ENCODE measurements at regions not wholly inside any gene's neighbourhood (a gene's known extent, or its start where the extent isn't known, plus 50 kb on each side); places are given as distances from the start of the nearest gene placed in this dataset.
A peak's percentile ranks its signal among the peaks of the same experiment; 100 is the strongest.

DNA sequence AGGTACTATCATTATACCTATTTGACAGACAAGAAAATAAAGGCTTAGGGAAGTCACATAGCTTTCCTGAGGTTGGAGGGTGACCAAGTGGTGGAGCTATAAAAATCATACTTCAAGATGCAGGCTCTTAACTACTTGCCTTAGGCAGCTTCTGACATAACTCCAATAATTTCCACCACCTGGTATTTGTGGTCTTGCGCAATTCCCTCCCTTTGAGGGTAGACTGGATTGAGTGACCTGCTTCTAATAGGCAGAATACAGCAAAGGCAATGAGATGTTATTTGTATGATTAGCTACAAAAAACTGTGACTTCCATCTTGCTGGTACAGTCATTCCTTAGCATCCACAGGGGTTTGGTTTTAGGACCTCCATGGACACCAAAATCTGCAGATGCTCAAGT lies 385.5 kb downstream of the TMEM114 start:
- no peaks in the 10 kb centered on the region for H3K36me3 ChIP-seq (ENCODE audit: control insufficient read depth in 1 of 2, insufficient read depth in 2 of 2, low read length in 2 of 2)
- H3K79me1 ChIP-seq (ENCODE audit: low read length) = no peaks in the 10 kb centered on the region
- no peak overlapping the region for H3K27ac ChIP-seq (ENCODE audit: low read depth, low read length)
- H2BK12ac ChIP-seq (ENCODE audit: low read length) = no peak overlapping the region
- H3K4ac ChIP-seq (ENCODE audit: low read depth, low read length) = no peak overlapping the region
- no peak overlapping the region for H3K14ac ChIP-seq (ENCODE audit: low read length)
- no peak overlapping the region for H2AFZ ChIP-seq (ENCODE audit: insufficient read depth, low read length, poor library complexity)
- no peak overlapping the region for H4K91ac ChIP-seq (ENCODE audit: low read depth, low read length)
- no peak overlapping the region for H2BK120ac ChIP-seq (ENCODE audit: insufficient read depth, low read length, poor library complexity)
- no peak overlapping the region for H2AK5ac ChIP-seq (ENCODE audit: low read length)
- no peaks in the 10 kb centered on the region for H3K27me3 ChIP-seq (ENCODE audit: insufficient read depth, low read length)
- peak in 1 of 2 donors; percentile 21 for DNase-seq
- H4K12ac ChIP-seq (ENCODE audit: low read depth, low read length) = no peak overlapping the region
- WGBS (ENCODE audit: extremely low coverage, insufficient coverage, insufficient read length) = no CpG with 5 or more reads among the region's 1 CpG
- H3K9ac ChIP-seq (ENCODE audit: low read length) = no peak overlapping the region
- no peak overlapping the region for H3K4me3 ChIP-seq (ENCODE audit: low read depth, low read length)
- H3K9me3 ChIP-seq (ENCODE audit: insufficient read depth, low read depth, low read length) = no peaks in the 10 kb centered on the region
- no peak overlapping the region for H3K4me2 ChIP-seq (ENCODE audit: low read length)
- H3K23ac ChIP-seq (ENCODE audit: low read length) = no peak overlapping the region
- H2BK5ac ChIP-seq (ENCODE audit: low read depth, low read length, poor library complexity) = no peak overlapping the region
- H3K79me2 ChIP-seq (ENCODE audit: control insufficient read depth, insufficient read depth, low read length, poor library complexity) = no peaks in the 10 kb centered on the region
- no peak overlapping the region for H3K18ac ChIP-seq (ENCODE audit: low read length)
- no peaks in the 10 kb centered on the region for H3K4me1 ChIP-seq (ENCODE audit: control insufficient read depth in 1 of 2, insufficient read depth in 2 of 2, low read length in 2 of 2)
- H4K8ac ChIP-seq (ENCODE audit: low read depth, low read length) = no peak overlapping the region

DNA sequence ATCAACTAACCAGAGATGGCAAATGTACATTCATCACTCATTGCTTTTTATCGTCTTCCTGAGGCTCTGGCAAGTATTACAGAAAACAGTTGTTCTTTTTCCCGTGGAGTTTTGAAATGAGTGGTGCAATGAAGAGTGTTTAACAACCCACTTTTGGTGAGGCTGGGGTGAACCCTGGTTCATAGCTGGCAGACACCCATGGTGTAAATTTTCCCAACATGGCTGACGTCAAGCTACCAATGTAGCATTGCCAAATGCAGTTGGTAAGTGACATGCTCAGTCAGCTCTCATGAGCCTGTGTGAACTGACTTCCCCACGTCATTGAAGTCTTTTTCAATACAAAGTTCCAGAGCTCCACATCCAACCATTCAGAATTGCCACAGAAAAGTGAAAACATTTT lies 386.2 kb downstream of the TMEM114 start:
- H4K91ac ChIP-seq (ENCODE audit: low read depth, low read length) = no peak overlapping the region
- WGBS (ENCODE audit: extremely low coverage, insufficient coverage, insufficient read length) = no CpG with 5 or more reads among the region's 4 CpGs

DNA sequence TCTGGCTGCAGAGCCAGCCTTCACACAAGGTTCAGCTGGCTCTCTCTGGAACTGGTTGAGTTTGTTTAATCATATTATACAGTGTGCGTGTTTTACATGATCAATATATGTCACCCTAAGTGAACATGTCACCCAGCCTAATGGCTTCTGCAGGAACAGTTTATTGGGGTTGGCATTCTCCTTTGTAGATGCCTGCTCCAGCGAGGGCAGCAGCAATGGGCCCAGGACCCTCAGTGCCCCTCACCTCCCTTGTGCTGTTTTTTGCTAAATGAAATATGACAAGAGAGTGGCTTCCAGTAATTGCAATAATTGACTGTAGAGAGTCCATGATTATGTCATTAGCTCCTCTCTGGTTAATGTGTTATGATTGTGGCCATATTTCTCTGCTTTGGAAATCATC lies 387.2 kb downstream of the TMEM114 start:
- no peak overlapping the region for H2BK5ac ChIP-seq (ENCODE audit: low read depth, low read length, poor library complexity)
- no peak overlapping the region for H3K14ac ChIP-seq (ENCODE audit: low read length)
- H2AK5ac ChIP-seq (ENCODE audit: low read length) = no peak overlapping the region
- no peaks in the 10 kb centered on the region for H3K79me1 ChIP-seq (ENCODE audit: low read length)
- WGBS (ENCODE audit: extremely low coverage, insufficient coverage, insufficient read length) = no CpG with 5 or more reads among the region's 2 CpGs
- no peaks in the 10 kb centered on the region for H3K9me3 ChIP-seq (ENCODE audit: insufficient read depth, low read depth, low read length)
- no peak overlapping the region for H2AFZ ChIP-seq (ENCODE audit: insufficient read depth, low read length, poor library complexity)
- H3K4me3 ChIP-seq (ENCODE audit: low read depth, low read length) = peak overlapping the region; percentile 18
- no peak overlapping the region for H3K9ac ChIP-seq (ENCODE audit: low read length)
- no peaks in the 10 kb centered on the region for H3K36me3 ChIP-seq (ENCODE audit: control insufficient read depth in 1 of 2, insufficient read depth in 2 of 2, low read length in 2 of 2)
- no peak for DNase-seq
- no peak overlapping the region for H3K4ac ChIP-seq (ENCODE audit: low read depth, low read length)
- H3K79me2 ChIP-seq (ENCODE audit: control insufficient read depth, insufficient read depth, low read length, poor library complexity) = no peaks in the 10 kb centered on the region
- no peak overlapping the region for H3K18ac ChIP-seq (ENCODE audit: low read length)
- H4K8ac ChIP-seq (ENCODE audit: low read depth, low read length) = no peak overlapping the region
- no peak overlapping the region for H3K27ac ChIP-seq (ENCODE audit: low read depth, low read length)
- H3K4me1 ChIP-seq (ENCODE audit: control insufficient read depth in 1 of 2, insufficient read depth in 2 of 2, low read length in 2 of 2) = no peaks in the 10 kb centered on the region
- H3K27me3 ChIP-seq (ENCODE audit: insufficient read depth, low read length) = no peaks in the 10 kb centered on the region
- no peak overlapping the region for H3K4me2 ChIP-seq (ENCODE audit: low read length)
- no peak overlapping the region for H4K12ac ChIP-seq (ENCODE audit: low read depth, low read length)
- H2BK12ac ChIP-seq (ENCODE audit: low read length) = no peak overlapping the region
- no peak overlapping the region for H4K91ac ChIP-seq (ENCODE audit: low read depth, low read length)
- no peak overlapping the region for H2BK120ac ChIP-seq (ENCODE audit: insufficient read depth, low read length, poor library complexity)
- H3K23ac ChIP-seq (ENCODE audit: low read length) = no peak overlapping the region

More for the DNA sequence above, 386.2 kb downstream of the TMEM114 start:
- DNase-seq = no peak
- Histone ChIP-seq H3K27ac (ENCODE audit: low read depth, low read length) (no peak overlapping the region), H3K9ac (ENCODE audit: low read length) (no peak overlapping the region), H2BK12ac (ENCODE audit: low read length) (no peak overlapping the region), H3K4me3 (ENCODE audit: low read depth, low read length) (no peak overlapping the region), H3K79me1 (ENCODE audit: low read length) (no peaks in the 10 kb centered on the region), H2BK120ac (ENCODE audit: insufficient read depth, low read length, poor library complexity) (no peak overlapping the region), H3K27me3 (ENCODE audit: insufficient read depth, low read length) (no peaks in the 10 kb centered on the region), H3K4me2 (ENCODE audit: low read length) (no peak overlapping the region), H3K23ac (ENCODE audit: low read length) (no peak overlapping the region), H2AFZ (ENCODE audit: insufficient read depth, low read length, poor library complexity) (no peak overlapping the region), H4K12ac (ENCODE audit: low read depth, low read length) (no peak overlapping the region), H2BK5ac (ENCODE audit: low read depth, low read length, poor library complexity) (no peak overlapping the region), H3K79me2 (ENCODE audit: control insufficient read depth, insufficient read depth, low read length, poor library complexity) (no peaks in the 10 kb centered on the region), H3K9me3 (ENCODE audit: insufficient read depth, low read depth, low read length) (no peaks in the 10 kb centered on the region), H2AK5ac (ENCODE audit: low read length) (no peak overlapping the region), H3K4ac (ENCODE audit: low read depth, low read length) (no peak overlapping the region), H3K14ac (ENCODE audit: low read length) (no peak overlapping the region), H3K18ac (ENCODE audit: low read length) (no peak overlapping the region), H4K8ac (ENCODE audit: low read depth, low read length) (no peak overlapping the region), H3K36me3 (ENCODE audit: control insufficient read depth in 1 of 2, insufficient read depth in 2 of 2, low read length in 2 of 2) (no peaks in the 10 kb centered on the region), H3K4me1 (ENCODE audit: control insufficient read depth in 1 of 2, insufficient read depth in 2 of 2, low read length in 2 of 2) (no peaks in the 10 kb centered on the region)

DNA sequence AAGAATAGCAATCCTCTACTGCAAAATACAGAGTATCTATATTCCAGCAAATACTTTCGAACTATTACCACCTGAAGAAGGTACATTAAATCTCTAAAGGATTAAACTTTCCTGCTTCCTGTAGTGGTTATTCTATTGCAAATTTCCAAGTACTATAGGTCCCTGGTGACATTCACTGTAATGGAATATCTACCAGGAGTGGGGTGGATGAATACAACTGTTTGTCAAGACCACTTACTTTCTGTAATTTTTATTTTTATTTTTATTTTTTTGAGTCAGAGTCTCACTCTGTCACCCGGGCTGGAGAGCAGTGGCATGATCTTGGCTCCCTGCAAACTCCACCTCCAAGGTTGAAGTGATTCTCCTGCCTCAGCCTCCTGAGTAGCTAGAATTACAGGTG lies 389.5 kb downstream of the TMEM114 start:
- no peak overlapping the region for H3K4me2 ChIP-seq (ENCODE audit: low read length)
- H2BK5ac ChIP-seq (ENCODE audit: low read depth, low read length, poor library complexity) = no peak overlapping the region
- no peak for DNase-seq
- no peak overlapping the region for H2BK12ac ChIP-seq (ENCODE audit: low read length)
- no peak overlapping the region for H3K14ac ChIP-seq (ENCODE audit: low read length)
- H3K27ac ChIP-seq (ENCODE audit: low read depth, low read length) = no peak overlapping the region
- no peaks in the 10 kb centered on the region for H3K4me1 ChIP-seq (ENCODE audit: control insufficient read depth in 1 of 2, insufficient read depth in 2 of 2, low read length in 2 of 2)
- no peak overlapping the region for H2AK5ac ChIP-seq (ENCODE audit: low read length)
- no peak overlapping the region for H3K4me3 ChIP-seq (ENCODE audit: low read depth, low read length)
- H3K27me3 ChIP-seq (ENCODE audit: insufficient read depth, low read length) = no peaks in the 10 kb centered on the region
- no peaks in the 10 kb centered on the region for H3K79me1 ChIP-seq (ENCODE audit: low read length)
- no CpG with 5 or more reads among the region's 2 CpGs for WGBS (ENCODE audit: extremely low coverage, insufficient coverage, insufficient read length)
- no peaks in the 10 kb centered on the region for H3K36me3 ChIP-seq (ENCODE audit: control insufficient read depth in 1 of 2, insufficient read depth in 2 of 2, low read length in 2 of 2)
- no peak overlapping the region for H4K12ac ChIP-seq (ENCODE audit: low read depth, low read length)
- no peak overlapping the region for H3K18ac ChIP-seq (ENCODE audit: low read length)
- no peaks in the 10 kb centered on the region for H3K79me2 ChIP-seq (ENCODE audit: control insufficient read depth, insufficient read depth, low read length, poor library complexity)
- no peak overlapping the region for H3K23ac ChIP-seq (ENCODE audit: low read length)
- H2BK120ac ChIP-seq (ENCODE audit: insufficient read depth, low read length, poor library complexity) = no peak overlapping the region
- no peak overlapping the region for H4K8ac ChIP-seq (ENCODE audit: low read depth, low read length)
- H3K9ac ChIP-seq (ENCODE audit: low read length) = no peak overlapping the region
- H3K9me3 ChIP-seq (ENCODE audit: insufficient read depth, low read depth, low read length) = no peaks in the 10 kb centered on the region
- no peak overlapping the region for H2AFZ ChIP-seq (ENCODE audit: insufficient read depth, low read length, poor library complexity)
- no peak overlapping the region for H3K4ac ChIP-seq (ENCODE audit: low read depth, low read length)
- no peak overlapping the region for H4K91ac ChIP-seq (ENCODE audit: low read depth, low read length)

All from trophoblast cell (in vitro differentiated cells and primary cell).